ENCODE measurements at regions not wholly inside any gene's neighbourhood (a gene's known extent, or its start where the extent isn't known, plus 50 kb on each side); places are given as distances from the start of the nearest gene placed in this dataset.

DNA sequence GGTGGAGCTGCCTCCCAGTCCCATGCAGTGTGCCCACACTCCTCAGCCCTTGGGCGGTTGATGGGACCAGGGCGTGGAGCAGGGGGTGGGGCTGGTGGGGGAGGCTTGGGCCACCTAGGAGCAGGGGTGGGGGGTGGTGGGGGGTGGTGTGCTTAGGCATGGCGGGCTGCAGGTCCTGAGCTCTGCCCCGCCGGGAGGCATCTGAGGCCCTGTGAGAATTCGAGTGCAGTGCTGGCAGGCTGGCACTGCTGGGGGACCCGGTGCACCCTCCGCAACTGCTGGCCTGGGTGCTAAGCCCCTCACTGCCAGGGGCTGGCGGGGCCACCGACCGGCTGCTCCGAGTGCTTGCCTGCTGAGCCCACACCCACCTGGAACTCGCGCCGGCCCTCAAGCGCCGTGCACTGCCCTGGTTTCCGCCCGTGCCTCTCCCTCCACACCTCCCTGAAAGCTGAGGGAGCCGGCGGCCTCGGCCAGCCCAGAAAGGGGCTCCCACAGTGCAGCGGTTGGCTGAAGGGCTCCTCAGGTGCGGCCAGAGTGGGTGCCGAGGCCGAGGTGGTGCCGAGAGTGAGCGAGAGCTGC lies 59.6 kb upstream of the PRL start:
- intact Hi-C loops (cut with micrococcal nuclease): no loop called here
- Mint-ChIP-seq H3K4me3 (ENCODE audit: unreplicated experiment) (no peak overlapping the region), H3K4me1 (ENCODE audit: insufficient read depth, unreplicated experiment) (no peaks in the 10 kb centered on the region), H3K9me3 (ENCODE audit: unreplicated experiment) (peaks cover 12% of the 10 kb centered on the region), H3K36me3 (ENCODE audit: insufficient read depth, unreplicated experiment) (no peaks in the 10 kb centered on the region), H3K27ac (ENCODE audit: low read depth, unreplicated experiment) (no peak overlapping the region), H3K27me3 (ENCODE audit: insufficient read depth, unreplicated experiment) (no peaks in the 10 kb centered on the region)
- DNase-seq (ENCODE audit: unreplicated experiment): no peak
- POLR2A ChIA-PET: no interaction called here
- BruUV-seq (replicated peaks): no TSS peak
- TF ChIP-seq, protein P1, sequence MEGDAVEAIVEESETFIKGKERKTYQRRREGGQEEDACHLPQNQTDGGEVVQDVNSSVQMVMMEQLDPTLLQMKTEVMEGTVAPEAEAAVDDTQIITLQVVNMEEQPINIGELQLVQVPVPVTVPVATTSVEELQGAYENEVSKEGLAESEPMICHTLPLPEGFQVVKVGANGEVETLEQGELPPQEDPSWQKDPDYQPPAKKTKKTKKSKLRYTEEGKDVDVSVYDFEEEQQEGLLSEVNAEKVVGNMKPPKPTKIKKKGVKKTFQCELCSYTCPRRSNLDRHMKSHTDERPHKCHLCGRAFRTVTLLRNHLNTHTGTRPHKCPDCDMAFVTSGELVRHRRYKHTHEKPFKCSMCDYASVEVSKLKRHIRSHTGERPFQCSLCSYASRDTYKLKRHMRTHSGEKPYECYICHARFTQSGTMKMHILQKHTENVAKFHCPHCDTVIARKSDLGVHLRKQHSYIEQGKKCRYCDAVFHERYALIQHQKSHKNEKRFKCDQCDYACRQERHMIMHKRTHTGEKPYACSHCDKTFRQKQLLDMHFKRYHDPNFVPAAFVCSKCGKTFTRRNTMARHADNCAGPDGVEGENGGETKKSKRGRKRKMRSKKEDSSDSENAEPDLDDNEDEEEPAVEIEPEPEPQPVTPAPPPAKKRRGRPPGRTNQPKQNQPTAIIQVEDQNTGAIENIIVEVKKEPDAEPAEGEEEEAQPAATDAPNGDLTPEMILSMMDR (IDR thresholded peaks at IDR 0.05; ENCODE audit: unreplicated experiment): no peak
- CTCF ChIA-PET: no interaction called here

DNA sequence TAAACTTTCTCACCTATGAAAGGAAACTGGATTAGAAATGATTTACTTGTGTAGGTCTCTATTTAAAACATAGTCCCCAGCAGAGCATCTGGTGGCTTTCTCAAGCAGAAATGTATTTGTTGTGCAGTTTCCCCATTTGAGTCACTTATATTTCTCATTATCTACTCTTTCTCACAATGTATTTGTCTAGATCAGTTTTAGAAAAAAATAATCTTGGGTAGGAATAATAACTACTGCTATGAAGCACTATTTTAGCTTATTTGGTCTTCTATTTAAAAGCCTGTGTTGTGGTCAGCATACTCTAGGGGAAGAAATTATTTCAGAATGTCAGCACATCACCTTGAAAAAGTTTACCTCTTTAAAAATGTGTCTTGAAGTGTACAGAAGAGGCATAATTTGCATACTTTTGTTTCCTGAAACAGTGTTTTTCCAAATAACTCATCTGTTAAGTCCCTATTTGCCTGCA lies 60.9 kb upstream of the PRL start:
- intact Hi-C loops (cut with micrococcal nuclease): no loop called here
- no peaks in the 10 kb centered on the region for H3K36me3 Mint-ChIP-seq (ENCODE audit: insufficient read depth, unreplicated experiment)
- TF ChIP-seq, protein P1 (IDR thresholded peaks at IDR 0.05; ENCODE audit: unreplicated experiment): no peak
- no peak for DNase-seq (ENCODE audit: unreplicated experiment)
- POLR2A ChIA-PET: no interaction called here
- BruUV-seq (replicated peaks): no TSS peak
- peaks cover 12% of the 10 kb centered on the region for H3K9me3 Mint-ChIP-seq (ENCODE audit: unreplicated experiment)
- no peak overlapping the region for H3K4me3 Mint-ChIP-seq (ENCODE audit: unreplicated experiment)
- CTCF ChIA-PET: no interaction called here
- no peak overlapping the region for H3K27ac Mint-ChIP-seq (ENCODE audit: low read depth, unreplicated experiment)
- no peaks in the 10 kb centered on the region for H3K4me1 Mint-ChIP-seq (ENCODE audit: insufficient read depth, unreplicated experiment)
- H3K27me3 Mint-ChIP-seq (ENCODE audit: insufficient read depth, unreplicated experiment): no peaks in the 10 kb centered on the region

DNA sequence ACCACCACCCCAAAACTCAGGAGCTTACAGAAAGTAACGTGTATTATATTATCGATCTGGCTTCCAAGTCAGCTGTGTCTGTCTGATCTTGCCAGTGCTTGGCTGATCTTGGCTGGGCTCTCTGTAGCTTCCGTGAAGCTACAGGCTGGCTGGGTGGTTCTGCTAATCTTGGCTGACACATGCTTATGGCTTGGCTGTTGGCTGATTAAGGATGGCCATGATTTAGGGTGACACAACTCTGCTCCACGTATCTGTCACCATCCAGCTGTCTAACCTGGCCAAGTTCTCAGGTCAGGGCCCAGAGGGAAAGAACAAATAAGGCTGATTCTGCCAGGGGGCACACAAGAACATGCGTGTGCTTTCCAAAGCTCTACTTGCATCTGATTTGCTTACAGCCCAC lies 64.7 kb upstream of the PRL start:
- no peak overlapping the region for H3K27ac Mint-ChIP-seq (ENCODE audit: low read depth, unreplicated experiment)
- H3K4me3 Mint-ChIP-seq (ENCODE audit: unreplicated experiment): no peak overlapping the region
- intact Hi-C loops (cut with micrococcal nuclease): no loop called here
- peaks cover 12% of the 10 kb centered on the region for H3K9me3 Mint-ChIP-seq (ENCODE audit: unreplicated experiment)
- BruUV-seq (replicated peaks): no TSS peak
- TF ChIP-seq, protein P1 (IDR thresholded peaks at IDR 0.05; ENCODE audit: unreplicated experiment): no peak
- ChIA-PET CTCF (interaction anchor here (0.6 kb wide), 1 partner anchor 158 kb away, joined by 3 read pairs; no protein-coding TSS in a partner anchor), POLR2A (interaction anchor here (1.1 kb wide), 1 partner anchor 25 kb away, joined by 3 read pairs; no protein-coding TSS in a partner anchor)
- no peaks in the 10 kb centered on the region for H3K36me3 Mint-ChIP-seq (ENCODE audit: insufficient read depth, unreplicated experiment)
- DNase-seq (ENCODE audit: unreplicated experiment): no peak
- no peaks in the 10 kb centered on the region for H3K27me3 Mint-ChIP-seq (ENCODE audit: insufficient read depth, unreplicated experiment)
- H3K4me1 Mint-ChIP-seq (ENCODE audit: insufficient read depth, unreplicated experiment): peaks cover 17% of the 10 kb centered on the region

DNA sequence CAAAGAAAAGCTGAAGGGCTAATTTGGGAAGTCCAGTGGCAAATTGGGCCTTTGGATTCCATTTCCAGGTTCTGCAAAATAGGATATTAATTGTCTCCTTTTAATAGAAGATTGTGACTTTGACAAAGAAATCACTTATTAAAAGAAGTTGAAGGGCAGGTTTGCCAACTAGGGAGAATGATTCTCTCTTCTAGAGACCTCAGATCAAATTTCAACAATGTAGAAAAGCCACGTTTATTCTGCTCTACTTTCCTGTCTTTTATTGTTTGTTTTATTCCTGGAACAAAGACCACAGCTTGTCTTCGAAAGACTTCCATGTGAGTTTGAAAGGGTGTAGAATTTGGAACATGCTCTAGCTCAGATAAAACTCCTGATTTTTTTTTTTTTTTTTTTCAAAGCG lies 65.5 kb upstream of the PRL start:
- ChIA-PET CTCF (interaction anchor here (0.7 kb wide), 1 partner anchor 1092 kb away, joined by 3 read pairs; no protein-coding TSS in a partner anchor), POLR2A (interaction anchor here (0.6 kb wide), 1 partner anchor 905 kb away, joined by 3 read pairs; no protein-coding TSS in a partner anchor)
- intact Hi-C loops (cut with micrococcal nuclease): no loop called here
- Mint-ChIP-seq H3K27me3 (ENCODE audit: insufficient read depth, unreplicated experiment) (no peaks in the 10 kb centered on the region), H3K4me3 (ENCODE audit: unreplicated experiment) (no peak overlapping the region), H3K9me3 (ENCODE audit: unreplicated experiment) (peaks cover 12% of the 10 kb centered on the region), H3K27ac (ENCODE audit: low read depth, unreplicated experiment) (no peak overlapping the region), H3K36me3 (ENCODE audit: insufficient read depth, unreplicated experiment) (no peaks in the 10 kb centered on the region), H3K4me1 (ENCODE audit: insufficient read depth, unreplicated experiment) (peaks cover 24% of the 10 kb centered on the region)
- no TSS peak for BruUV-seq (replicated peaks)
- DNase-seq (ENCODE audit: unreplicated experiment): no peak
- TF ChIP-seq, protein P1 (IDR thresholded peaks at IDR 0.05; ENCODE audit: unreplicated experiment): no peak

All from MCF 10A (cell line).